22Rv1 (cell line): ENCODE measurements at regions not wholly inside any gene's neighbourhood (a gene's known extent, or its start where the extent isn't known, plus 50 kb on each side); places are given as distances from the start of the nearest gene placed in this dataset.

Experiments used
- CTCF ChIP-seq: fragments of 450-650 bp; IDR thresholded peaks from 2 replicates; pipeline ENCODE4 v1.5.1; 2017; ENCODE audit warnings: mild to moderate bottlenecking
- ZFX ChIP-seq: fragments of 450-650 bp; IDR thresholded peaks from 2 replicates; pipeline ENCODE4 v1.6.1; 2017; ENCODE audit warnings: antibody characterized with exemption, borderline replicate concordance

- TF ChIP-seq CTCF (no peak), ZFX (no peak)
Observed at GRCh38 chr19:28046932-28047331, 1166.0 kb downstream of the UQCRFS1 start.
